ENCODE measurements at regions not wholly inside any gene's neighbourhood (a gene's known extent, or its start where the extent isn't known, plus 50 kb on each side); places are given as distances from the start of the nearest gene placed in this dataset.

DNA sequence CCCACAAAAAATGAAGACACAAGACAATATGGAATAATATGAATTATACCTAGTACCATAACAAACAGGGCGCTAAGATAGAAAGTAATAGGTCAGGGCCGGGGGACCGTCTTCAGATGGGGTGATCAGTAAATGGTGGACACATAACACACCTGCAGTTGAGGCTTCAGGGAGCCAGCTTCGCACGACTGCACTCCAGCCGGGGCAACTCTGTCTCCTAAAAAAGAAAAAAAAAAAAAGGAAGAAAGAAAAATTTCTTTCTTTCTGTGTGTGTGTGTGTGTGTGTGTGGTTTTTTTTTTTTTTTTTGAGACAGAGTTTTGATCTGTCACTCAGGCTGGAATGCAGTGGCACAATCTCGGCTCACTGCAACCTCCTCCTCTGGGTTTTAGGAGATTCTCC, 75.0 kb upstream of the HSPA9 start:
- Histone ChIP-seq H3K4me1 (ENCODE audit: insufficient read depth, low read length) (peaks cover 5% of the 10 kb centered on the region; the same call in 1 of the 2 replicates), H3K9me2 (replicated peaks; ENCODE audit: low read length) (no peaks in the 10 kb centered on the region), H3K9ac (ENCODE audit: low read length) (no peak overlapping the region), H3K9me3 (ENCODE audit: low read length) (no peaks in the 10 kb centered on the region), H3K4me2 (ENCODE audit: low read length) (no peak overlapping the region), H4K20me1 (ENCODE audit: low read length) (no peaks in the 10 kb centered on the region), H3K36me3 (ENCODE audit: low read depth, low read length) (no peaks in the 10 kb centered on the region), H2AFZ (ENCODE audit: low read length) (no peak overlapping the region), H3K79me2 (ENCODE audit: low read length) (no peaks in the 10 kb centered on the region), H3K4me3 (ENCODE audit: low read length) (no peak overlapping the region), H3K27ac (ENCODE audit: low read length) (no peak overlapping the region), H3K27me3 (ENCODE audit: low read length) (peaks cover 7% of the 10 kb centered on the region; the same call in 1 of the 2 replicates), H3F3A (ENCODE audit: low read length, unreplicated experiment) (no peaks in the 10 kb centered on the region)
- intact Hi-C loops (cut with micrococcal nuclease), result no loop called here
- DNase-seq (no peak), ATAC-seq (no peak)
- POLR2A ChIA-PET (ENCODE audit: unreplicated experiment), result no interaction called here
- CTCF ChIA-PET, result no interaction called here
- TF ChIP-seq, protein P1, sequence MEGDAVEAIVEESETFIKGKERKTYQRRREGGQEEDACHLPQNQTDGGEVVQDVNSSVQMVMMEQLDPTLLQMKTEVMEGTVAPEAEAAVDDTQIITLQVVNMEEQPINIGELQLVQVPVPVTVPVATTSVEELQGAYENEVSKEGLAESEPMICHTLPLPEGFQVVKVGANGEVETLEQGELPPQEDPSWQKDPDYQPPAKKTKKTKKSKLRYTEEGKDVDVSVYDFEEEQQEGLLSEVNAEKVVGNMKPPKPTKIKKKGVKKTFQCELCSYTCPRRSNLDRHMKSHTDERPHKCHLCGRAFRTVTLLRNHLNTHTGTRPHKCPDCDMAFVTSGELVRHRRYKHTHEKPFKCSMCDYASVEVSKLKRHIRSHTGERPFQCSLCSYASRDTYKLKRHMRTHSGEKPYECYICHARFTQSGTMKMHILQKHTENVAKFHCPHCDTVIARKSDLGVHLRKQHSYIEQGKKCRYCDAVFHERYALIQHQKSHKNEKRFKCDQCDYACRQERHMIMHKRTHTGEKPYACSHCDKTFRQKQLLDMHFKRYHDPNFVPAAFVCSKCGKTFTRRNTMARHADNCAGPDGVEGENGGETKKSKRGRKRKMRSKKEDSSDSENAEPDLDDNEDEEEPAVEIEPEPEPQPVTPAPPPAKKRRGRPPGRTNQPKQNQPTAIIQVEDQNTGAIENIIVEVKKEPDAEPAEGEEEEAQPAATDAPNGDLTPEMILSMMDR (conservative IDR thresholded peaks at IDR 0.05; ENCODE audit: low read depth, low read length), result no peak
- TF ChIP-seq EZH2 (IDR thresholded peaks at IDR 0.05; ENCODE audit: low read length, unreplicated experiment), result no peak
- TF ChIP-seq EZH2phosphoT487 (IDR thresholded peaks at IDR 0.05; ENCODE audit: borderline replicate concordance, low read length), result no peak
- no TSS peak for BruUV-seq (replicated peaks)

DNA sequence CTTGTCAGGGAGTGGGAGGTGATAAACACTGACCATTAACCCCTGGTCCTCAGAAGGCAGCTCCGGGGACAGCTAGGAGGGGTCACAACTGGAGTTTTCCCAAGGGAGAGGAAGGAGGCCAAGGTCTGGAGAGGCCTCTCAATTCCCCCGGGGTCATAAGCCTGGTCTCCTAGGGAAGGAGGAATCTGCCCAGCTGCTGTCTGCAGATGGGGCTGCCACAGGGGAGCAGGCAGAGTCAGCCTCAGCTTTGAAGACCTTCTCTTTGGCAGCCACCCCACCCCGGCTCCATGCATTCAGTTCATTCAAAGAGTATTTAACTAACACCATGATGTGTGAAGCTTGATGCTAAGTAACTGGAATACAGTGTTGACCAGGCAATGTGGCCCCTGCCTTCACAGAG, 74.6 kb upstream of the HSPA9 start:
- Histone ChIP-seq H3K79me2 (ENCODE audit: low read length) (no peaks in the 10 kb centered on the region), H4K20me1 (ENCODE audit: low read length) (no peaks in the 10 kb centered on the region), H3K4me2 (ENCODE audit: low read length) (no peak overlapping the region), H2AFZ (ENCODE audit: low read length) (no peak overlapping the region), H3K27ac (ENCODE audit: low read length) (no peak overlapping the region), H3K36me3 (ENCODE audit: low read depth, low read length) (no peaks in the 10 kb centered on the region), H3F3A (ENCODE audit: low read length, unreplicated experiment) (no peaks in the 10 kb centered on the region), H3K27me3 (ENCODE audit: low read length) (peaks cover 7% of the 10 kb centered on the region; the same call in 1 of the 2 replicates), H3K4me3 (ENCODE audit: low read length) (no peak overlapping the region), H3K9me3 (ENCODE audit: low read length) (no peaks in the 10 kb centered on the region), H3K4me1 (ENCODE audit: insufficient read depth, low read length) (peaks cover 4% of the 10 kb centered on the region; the same call in 1 of the 2 replicates), H3K9ac (ENCODE audit: low read length) (no peak overlapping the region), H3K9me2 (replicated peaks; ENCODE audit: low read length) (no peaks in the 10 kb centered on the region)
- ATAC-seq (no peak), DNase-seq (no peak)
- CTCF ChIA-PET, result no interaction called here
- TF ChIP-seq EZH2 (IDR thresholded peaks at IDR 0.05; ENCODE audit: low read length, unreplicated experiment) (no peak), EZH2phosphoT487 (IDR thresholded peaks at IDR 0.05; ENCODE audit: borderline replicate concordance, low read length) (no peak)
- TF ChIP-seq, protein P1 (conservative IDR thresholded peaks at IDR 0.05; ENCODE audit: low read depth, low read length), result no peak
- no TSS peak for BruUV-seq (replicated peaks)
- intact Hi-C loops (cut with micrococcal nuclease), result no loop called here
- POLR2A ChIA-PET (ENCODE audit: unreplicated experiment), result no interaction called here

DNA sequence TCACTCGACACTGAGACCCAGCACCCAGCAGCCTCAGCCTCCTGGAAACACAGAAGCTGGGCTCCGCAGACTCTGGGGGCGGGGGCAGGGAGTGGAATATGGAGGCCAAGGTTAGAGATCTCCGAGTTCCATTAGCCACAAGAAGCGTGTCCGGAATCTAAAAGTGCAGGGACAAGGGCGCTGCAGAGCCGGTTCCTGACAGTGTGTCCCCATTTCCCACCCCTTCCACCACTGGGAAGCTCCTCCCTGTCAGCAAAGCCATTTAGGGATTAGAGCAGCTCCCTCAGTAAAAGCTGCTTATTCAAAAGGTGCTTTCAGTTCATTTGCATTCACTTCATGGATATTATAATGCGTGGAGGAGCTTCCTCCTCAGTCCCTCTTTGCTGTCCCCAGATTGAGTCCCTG, 74.1 kb upstream of the HSPA9 start:
- intact Hi-C loops (cut with micrococcal nuclease), result no loop called here
- Histone ChIP-seq H3K4me2 (ENCODE audit: low read length) (no peak overlapping the region), H3K79me2 (ENCODE audit: low read length) (no peaks in the 10 kb centered on the region), H3K27me3 (ENCODE audit: low read length) (peaks cover 7% of the 10 kb centered on the region; the same call in 1 of the 2 replicates), H3K4me1 (ENCODE audit: insufficient read depth, low read length) (no peaks in the 10 kb centered on the region), H3K9me3 (ENCODE audit: low read length) (no peaks in the 10 kb centered on the region), H3K9ac (ENCODE audit: low read length) (no peak overlapping the region), H2AFZ (ENCODE audit: low read length) (no peak overlapping the region), H3K9me2 (replicated peaks; ENCODE audit: low read length) (no peaks in the 10 kb centered on the region), H3K4me3 (ENCODE audit: low read length) (no peak overlapping the region), H4K20me1 (ENCODE audit: low read length) (no peaks in the 10 kb centered on the region), H3F3A (ENCODE audit: low read length, unreplicated experiment) (no peaks in the 10 kb centered on the region), H3K36me3 (ENCODE audit: low read depth, low read length) (no peaks in the 10 kb centered on the region), H3K27ac (ENCODE audit: low read length) (no peak overlapping the region)
- ChIA-PET CTCF (interaction anchor here (0.9 kb wide), 1 partner anchor 70 kb away, joined by 3 read pairs; no protein-coding TSS in a partner anchor), POLR2A (ENCODE audit: unreplicated experiment) (no interaction called here)
- ATAC-seq (no peak), DNase-seq (no peak)
- BruUV-seq (replicated peaks), result no TSS peak
- TF ChIP-seq EZH2 (IDR thresholded peaks at IDR 0.05; ENCODE audit: low read length, unreplicated experiment) (no peak), EZH2phosphoT487 (IDR thresholded peaks at IDR 0.05; ENCODE audit: borderline replicate concordance, low read length) (no peak)
- TF ChIP-seq, protein P1 (conservative IDR thresholded peaks at IDR 0.05; ENCODE audit: low read depth, low read length), result no peak

All from PC-3 (cell line).